Heart left ventricle (tissue), 13 donors: ENCODE measurements at regions not wholly inside any gene's neighbourhood (a gene's known extent, or its start where the extent isn't known, plus 50 kb on each side); places are given as distances from the start of the nearest gene placed in this dataset.

Experiments
- CTCF ChIP-seq, 12 donors: fragments of 200-600 bp; sonication (generic) in 4 of 12; IDR thresholded peaks; one replicate each; pipeline versions ENCODE4 v1.5.0 to v1.8.0; 2018 to 2022; ENCODE audit warnings: antibody characterized with exemption in 12 of 12, mild to moderate bottlenecking in 5 of 12
- POLR2A ChIP-seq, 2 donors: fragments of 450-650 bp; IDR thresholded peaks; one replicate each; pipeline ENCODE4 v1.6.1; 2017; ENCODE audit warnings: antibody characterized with exemption in 2 of 2, mild to moderate bottlenecking in 2 of 2, moderate library complexity in 2 of 2
- donor health status: ischemic (EF 13 %, LVEDD 7.1; RV severe dilation, severe dysfunction).
- donor health status: DM: no; HTN: yes; CAD: no.
- donor health status: DM: no; HTN: no; CAD: no.
- donor health status: ischemic (EF 25% LVEDD 6.9; RV normal size, moderate dysfunction).
- donor health status: ischemic (EF 25% LVEDD 5.7; RV mildly dilated, moderate dysfunction).
- donor health status: ischemic (EF 35%, LVEDD 5.7; RV mildly dilated, moderate dysfunction).
- donor health status: nonischemic (EF 11% LVEDD 7.7; RV severe dilation, severe dysfunction).
- donor health status: DM: yes; HTN: yes; CAD: no.
- donor health status: PGD.
- donor health status: ischemic (EF 29% LVEDD 5.4; RV normal size, mild dysfunction).
- donor health status: nonischemic (EF 23%, LVEDD 6.1; RV moderate dilation, normal function).

DNA sequence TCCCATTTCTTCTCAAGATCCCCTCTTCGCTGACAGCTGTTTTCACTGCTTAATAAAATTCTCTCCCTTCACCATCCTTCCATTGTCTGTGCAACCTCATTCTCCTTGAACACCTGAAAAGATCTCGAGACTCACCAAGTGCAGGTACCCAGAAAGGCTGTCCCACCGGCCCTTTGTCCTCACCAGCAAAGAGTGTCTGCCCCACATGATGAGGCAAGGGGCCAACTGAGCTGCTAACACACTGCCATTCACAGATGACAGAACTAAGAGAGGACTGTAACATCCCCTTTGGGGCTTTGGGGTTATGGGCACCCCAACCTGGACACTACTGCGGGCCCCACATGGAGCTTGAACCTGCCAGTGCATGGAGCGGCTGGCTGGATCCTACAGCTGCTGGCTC is 771.4 kb upstream of the MIR17HG start:
- TF ChIP-seq CTCF (IDR thresholded peaks at IDR 0.05) (no peak), POLR2A (IDR thresholded peaks at IDR 0.05) (no peak)
